HG03460 (cell line): ENCODE measurements at regions not wholly inside any gene's neighbourhood (a gene's known extent, or its start where the extent isn't known, plus 50 kb on each side); places are given as distances from the start of the nearest gene placed in this dataset.

ENCODE experiments used
- ATAC-seq: cut with Tn5 transposase; IDR thresholded peaks from one replicate; pipeline ENCODE4 v1.9.1; 2021; ENCODE audit not compliant: unreplicated experiment

- no peak for ATAC-seq
These were observed 361.2 kb downstream of the ZNF516 start for GRCh38 chr18:76133873-76134272.

DNA sequence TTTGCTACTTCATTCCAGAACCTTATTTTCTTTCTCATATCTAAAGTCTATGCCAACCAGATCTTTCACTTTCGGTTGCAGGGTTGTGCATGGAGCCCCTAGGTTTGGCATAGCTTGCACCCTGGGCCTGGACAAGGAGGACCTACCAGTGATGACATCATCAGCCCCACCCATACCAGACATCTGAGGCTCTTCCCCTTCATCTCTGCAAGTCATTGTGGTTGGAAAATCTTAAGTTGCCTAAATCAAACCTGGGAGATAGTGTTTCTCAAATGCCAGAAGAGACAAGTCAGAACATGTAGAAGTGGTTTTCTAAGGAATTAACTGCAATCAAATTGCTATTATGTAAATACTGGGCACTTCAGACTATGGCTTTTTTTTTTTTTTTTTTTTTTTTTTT, 363.3 kb downstream of the ZNF516 start:
- no peak for ATAC-seq

GRCh38 chr18:76130845-76131244, 364.2 kb downstream of the ZNF516 start:
- ATAC-seq = no peak

GRCh38 chr18:76126327-76126726, 368.7 kb downstream of the ZNF516 start:
- ATAC-seq = no peak

DNA sequence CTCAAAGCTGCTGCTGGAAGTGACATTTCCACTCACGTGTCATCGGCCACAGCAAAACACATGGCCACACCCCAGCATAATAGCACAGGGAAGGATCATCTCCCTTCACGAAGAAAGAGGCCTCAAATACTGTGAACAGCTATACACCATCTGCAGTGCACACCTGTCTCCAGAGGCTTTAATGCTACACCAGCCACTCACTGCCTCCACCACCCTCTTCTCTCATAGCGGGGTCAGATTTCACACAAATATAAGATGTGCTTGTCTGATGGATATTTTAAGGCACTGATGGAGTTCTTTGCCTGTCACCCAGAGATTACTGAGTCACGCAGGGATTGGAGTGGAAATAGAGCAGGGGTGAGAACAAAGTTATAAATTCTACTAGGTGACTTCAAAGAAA, 374.0 kb downstream of the ZNF516 start:
- no peak for ATAC-seq

DNA sequence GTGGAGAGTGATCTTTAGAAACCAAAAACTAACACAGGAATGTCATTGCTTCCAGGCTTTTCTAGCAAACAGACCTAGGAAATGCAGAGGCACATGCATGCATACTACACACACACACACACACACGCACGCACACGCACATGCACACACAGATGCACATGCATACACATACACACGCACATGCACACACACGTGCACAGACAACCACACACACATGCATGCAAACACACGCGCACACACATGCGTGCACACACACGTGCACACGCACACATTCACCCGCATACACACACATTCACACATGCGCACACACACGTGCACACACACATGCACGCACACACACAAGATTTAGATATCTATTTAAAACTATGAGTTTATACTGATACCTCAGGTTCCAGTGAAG, 379.5 kb downstream of the ZNF516 start:
- no peak for ATAC-seq

GRCh38 chr18:76113101-76113500, 381.9 kb downstream of the ZNF516 start:
- ATAC-seq = no peak

GRCh38 chr18:76102626-76103025, 392.4 kb downstream of the ZNF516 start:
- no peak for ATAC-seq

DNA sequence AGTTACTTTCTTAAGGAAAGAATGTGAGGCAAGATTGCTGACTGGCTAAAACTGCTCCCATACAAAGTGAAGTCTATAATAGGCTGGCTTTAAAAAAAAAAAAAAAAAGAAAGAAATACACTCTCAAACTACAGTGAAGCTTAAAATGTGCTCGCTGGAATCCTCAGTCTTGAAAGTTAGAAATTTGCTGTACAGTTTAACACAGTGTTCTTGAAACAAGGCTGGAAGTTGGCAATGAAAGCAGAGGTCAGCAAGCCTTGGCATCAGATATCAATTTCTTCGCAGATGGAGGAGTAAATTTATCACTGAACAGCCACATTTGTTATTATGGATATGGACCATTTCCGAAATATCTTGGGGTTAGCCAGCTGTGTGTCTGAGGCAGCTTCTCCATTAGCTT, 392.9 kb downstream of the ZNF516 start:
- no peak for ATAC-seq

DNA sequence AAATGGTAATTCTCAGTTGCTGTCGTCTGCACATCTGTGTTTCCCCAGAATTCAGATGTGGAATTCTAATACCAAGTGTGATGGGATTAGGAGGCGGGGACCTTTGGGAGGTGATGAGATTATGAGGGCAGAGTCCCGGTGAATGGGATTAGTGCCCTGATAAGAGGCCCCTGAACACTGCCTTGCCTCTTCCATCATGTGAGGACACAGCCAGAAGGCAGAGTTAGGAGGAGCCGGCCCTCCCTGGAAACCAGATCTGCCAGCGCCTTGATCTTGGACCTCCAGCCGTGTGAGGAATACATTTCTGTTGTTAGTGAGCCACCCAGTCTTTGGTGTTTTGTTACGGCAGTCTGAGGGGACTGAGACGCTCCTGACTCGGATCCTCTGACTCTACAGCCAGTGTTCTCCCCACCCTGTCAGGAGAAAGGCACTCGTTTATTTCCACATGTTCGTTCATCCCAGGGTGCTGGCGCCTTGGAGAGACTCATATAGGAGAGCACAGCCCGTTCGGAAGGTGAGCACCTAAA, 395.0 kb downstream of the ZNF516 start:
- ATAC-seq = no peak

GRCh38 chr18:76098674-76099411, 396.2 kb downstream of the ZNF516 start:
- ATAC-seq = no peak

DNA sequence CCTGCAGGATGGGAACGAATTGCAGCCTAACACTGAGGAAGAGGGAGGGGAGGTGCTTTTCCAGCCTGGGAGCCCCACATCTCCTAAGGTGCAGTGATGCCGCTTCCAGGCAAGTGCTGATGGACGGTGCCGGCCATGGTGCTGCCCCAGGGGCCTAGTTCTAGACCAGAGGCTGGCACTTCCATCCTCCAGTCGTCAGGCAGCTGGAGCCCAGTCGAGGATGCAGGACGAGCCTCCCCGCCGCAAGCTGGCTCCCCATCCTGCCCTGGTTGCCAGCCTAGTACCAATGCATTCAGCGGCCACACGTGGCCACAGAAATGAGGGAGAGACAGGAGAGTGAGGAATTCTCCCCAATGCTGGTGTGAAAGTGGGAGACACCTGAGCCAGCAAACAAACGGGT, 413.5 kb downstream of the ZNF516 start:
- ATAC-seq = no peak

DNA sequence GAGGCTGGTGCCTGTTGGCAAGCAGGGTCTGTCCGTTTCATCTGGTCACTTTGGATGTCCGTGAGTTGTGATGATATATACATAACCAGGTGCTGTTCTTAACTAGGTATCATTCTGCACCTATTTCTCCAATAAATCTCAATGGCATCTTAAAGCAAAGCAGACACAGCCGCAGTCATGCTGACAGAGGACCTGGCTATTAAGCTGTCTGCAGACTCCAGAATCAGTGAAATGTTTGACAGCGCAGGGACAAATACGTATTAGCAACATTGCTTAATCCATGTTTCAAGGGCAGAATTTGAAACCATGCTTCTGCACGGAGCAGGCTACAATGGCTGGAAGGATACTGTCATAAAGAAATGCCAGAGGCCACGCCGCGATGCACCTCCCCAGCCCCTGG, 414.6 kb downstream of the ZNF516 start:
- ATAC-seq = no peak

DNA sequence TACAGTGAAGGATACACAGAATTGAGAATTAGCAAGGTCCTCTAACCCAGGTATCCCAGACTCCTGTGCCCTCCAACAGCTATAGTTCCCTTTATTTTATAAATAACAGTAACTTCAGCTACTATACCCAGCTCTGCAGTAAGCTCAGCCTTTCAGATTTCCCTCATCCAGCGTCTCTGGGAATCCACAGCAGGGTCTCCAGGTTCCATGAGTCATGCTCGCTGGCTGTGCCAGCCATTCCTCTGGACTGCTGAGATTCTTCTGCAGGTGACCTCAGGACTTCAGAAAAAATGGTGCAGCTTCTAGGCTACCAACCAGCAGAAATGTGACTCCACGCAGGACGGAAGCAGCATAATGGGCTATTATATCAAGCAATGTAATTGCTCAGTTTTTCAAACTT, 419.3 kb downstream of the ZNF516 start:
- ATAC-seq = no peak

DNA sequence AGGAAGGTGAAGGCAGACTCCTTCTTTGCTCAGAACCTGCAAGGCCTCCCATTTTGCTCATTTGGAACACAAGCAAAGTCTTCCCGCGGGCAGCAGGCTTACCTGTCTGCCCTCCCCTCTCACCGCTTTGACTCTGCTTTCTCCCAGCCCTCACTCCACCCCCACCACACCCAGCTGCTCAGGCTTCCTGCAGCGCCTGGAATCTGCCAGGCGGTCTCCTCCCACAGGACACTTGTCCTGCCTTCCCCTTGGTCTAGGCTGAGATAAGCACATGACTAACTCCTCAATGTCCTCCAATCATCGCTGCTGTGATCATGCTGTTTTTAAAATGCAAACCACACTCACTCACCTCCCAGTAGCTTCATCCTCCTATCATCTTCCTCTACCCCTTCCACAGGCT, 430.0 kb downstream of the ZNF516 start:
- no peak for ATAC-seq

DNA sequence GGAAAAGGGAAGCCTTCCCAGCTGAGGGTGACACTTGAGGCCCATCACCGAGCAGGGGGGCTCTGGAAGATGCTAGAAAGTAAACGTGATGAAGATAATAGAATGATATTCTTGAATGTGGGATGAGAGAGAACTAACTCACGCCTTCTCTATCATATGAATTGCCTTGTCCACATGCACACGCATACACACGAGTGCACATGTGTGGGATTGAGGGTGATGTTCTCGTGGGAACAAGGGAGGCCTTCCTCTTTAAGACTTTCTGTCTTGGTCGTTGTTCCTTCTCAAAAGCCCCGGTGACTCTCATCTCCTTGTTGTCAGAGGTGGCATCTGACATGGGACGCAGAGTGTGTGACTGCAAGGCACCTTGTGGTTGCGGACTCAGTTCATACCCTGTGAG, 436.9 kb downstream of the ZNF516 start:
- ATAC-seq = no peak

GRCh38 chr18:76057386-76057785, 437.7 kb downstream of the ZNF516 start:
- ATAC-seq = no peak

- ATAC-seq = no peak
These were observed 438.5 kb downstream of the ZNF516 start for GRCh38 chr18:76056471-76057110.

- no peak for ATAC-seq
These were observed 439.5 kb downstream of the ZNF516 start for GRCh38 chr18:76055578-76055977.

DNA sequence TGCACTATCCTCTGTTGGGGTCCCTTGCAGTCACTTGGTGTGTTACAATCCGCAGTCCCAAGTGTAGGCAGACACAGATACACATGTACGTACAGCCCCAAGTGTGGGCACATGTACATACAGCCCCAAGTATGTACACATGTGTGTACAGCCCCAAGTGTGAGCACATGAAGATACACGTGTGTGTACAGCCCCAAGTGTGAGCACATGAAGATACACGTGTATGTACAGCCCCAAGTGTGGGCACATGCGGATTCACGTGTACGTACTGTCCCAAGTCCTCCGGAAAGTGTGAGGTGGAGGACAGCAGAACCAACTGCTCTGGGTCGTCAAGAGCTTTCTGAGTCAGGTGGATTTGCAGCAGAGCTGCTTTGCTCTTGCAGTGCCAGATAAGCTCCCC, 440.0 kb downstream of the ZNF516 start:
- no peak for ATAC-seq

- no peak for ATAC-seq
These were observed 440.9 kb downstream of the ZNF516 start for GRCh38 chr18:76054156-76054555.

DNA sequence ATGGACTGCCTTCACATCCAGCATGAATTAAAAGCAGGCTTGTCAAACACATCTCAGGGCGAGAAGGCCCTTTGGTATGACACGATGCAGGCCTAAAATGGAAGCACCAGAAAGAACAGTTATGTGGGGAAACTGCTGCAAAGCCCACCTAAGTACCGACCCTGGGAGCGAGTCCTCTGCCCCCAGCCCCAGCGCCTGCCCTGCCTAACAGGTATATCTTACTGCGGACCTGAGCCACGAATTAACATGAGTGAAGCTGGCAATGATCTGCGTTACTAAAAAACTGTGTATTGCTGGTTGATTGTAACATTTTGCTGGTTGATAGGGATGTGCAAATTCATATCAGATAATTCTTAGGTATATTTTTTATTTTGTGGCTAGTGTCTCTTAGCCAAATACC, 441.5 kb downstream of the ZNF516 start:
- ATAC-seq = no peak

GRCh38 chr18:76052227-76052595, 442.8 kb downstream of the ZNF516 start:
- no peak for ATAC-seq
